ENCODE measurements at regions not wholly inside any gene's neighbourhood (a gene's known extent, or its start where the extent isn't known, plus 50 kb on each side); places are given as distances from the start of the nearest gene placed in this dataset.

DNA sequence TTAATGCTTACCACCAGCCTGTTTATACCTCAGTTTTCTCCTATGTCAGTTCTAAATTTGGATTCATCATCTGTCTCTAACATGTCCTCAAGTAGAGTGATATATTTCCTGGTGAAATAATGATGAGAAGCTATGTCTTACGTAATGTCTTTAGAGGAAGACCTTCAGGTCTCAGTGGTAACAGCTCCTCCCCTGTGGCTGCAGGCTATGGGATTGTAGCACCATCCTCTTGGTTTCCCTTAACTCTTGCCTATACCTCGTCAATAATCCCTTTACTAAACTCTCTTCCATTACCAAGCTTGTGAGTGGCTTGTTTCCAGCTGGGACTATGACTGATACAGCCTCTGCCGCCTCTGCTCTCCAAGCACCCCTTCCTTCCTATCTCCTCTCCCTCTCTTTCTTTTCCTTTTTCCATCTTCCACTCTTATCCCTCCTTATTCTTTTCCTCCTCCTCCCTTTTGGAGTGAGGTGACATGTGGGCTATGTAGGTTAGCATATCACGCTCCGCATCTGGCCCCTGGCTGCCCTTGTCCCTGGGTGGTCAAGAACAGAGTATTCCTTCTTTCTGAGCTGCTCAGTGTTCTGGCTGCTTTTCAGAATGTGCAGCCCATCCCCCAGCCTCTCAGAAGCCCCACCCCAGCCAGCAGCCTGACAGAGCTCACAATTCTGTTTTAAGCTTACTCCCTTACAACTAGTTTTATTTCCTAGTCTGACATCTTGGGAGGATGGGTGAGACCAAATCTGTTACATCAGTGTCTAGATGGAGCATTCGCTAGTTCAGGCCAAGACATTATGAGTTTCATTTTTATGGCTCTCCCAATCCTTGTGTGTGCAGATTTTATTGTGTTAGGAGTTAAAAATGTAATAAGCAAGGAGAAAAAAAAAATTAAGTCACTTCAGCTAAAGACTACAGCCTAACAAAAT is 75.0 kb upstream of the RNU6-1 start:
- H3K27ac Mint-ChIP-seq: peak overlapping the region in 1 of 3 donors; percentile 54
- peaks cover 7 to 25% (median 13%) of the 10 kb centered on the region in 3 donors for H3K9me3 Mint-ChIP-seq
- H3K36me3 Mint-ChIP-seq: no peaks in the 10 kb centered on the region
- H3K4me3 Mint-ChIP-seq: no peak overlapping the region
- peaks cover 0 to 4% (median 4%) of the 10 kb centered on the region in 3 donors for H3K4me1 Mint-ChIP-seq
- H3K27me3 Mint-ChIP-seq: no peaks in the 10 kb centered on the region

DNA sequence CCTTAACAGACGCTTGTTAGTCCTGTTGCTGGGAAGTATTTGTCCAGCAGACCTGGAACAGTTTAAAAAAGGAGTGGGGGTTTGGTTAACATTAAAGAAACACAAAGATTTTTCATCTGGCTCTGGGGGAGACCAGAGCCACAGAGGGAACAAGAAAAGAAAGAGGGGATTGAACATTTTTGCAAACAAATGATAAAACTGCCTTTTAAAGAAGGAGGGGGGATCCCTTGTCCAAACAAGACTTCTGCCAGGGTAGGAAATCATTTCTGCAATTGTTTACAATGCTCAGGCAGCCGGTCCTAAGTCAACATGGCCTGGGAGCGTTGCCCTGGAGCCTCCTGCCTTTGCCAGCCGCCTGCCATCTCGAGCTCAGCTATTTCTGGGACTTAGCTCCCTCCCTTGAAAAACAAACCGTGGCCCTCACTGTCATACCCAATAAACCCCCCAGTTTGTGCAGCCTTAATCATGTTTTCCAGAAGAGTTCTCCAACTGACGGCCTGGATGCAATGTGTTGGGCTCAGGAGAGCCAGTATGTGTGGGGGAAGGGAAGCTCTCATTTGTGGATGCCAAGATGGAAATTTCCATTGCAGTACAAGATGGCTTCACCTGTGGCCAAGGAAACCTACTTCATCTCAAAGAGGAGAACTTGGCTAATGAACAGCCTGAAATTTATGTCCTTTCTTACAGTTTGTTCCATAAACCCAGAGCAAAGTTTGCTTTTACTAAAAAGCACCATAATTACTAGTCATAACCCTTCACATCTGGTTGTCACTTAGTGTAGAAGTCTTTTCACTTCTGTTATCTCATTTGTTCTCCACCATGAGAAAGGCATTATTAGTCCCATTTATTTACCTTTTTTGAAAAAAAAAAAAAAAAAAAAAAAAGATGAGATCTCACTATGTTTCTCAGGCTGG is 75.9 kb upstream of the RNU6-1 start:
- H3K36me3 Mint-ChIP-seq: no peaks in the 10 kb centered on the region
- peaks cover 4 to 21% (median 12%) of the 10 kb centered on the region in 3 donors for H3K9me3 Mint-ChIP-seq
- H3K4me3 Mint-ChIP-seq: no peak overlapping the region
- H3K4me1 Mint-ChIP-seq: peaks cover 0 to 4% (median 4%) of the 10 kb centered on the region in 3 donors
- no peaks in the 10 kb centered on the region for H3K27me3 Mint-ChIP-seq
- H3K27ac Mint-ChIP-seq: no peak overlapping the region

DNA sequence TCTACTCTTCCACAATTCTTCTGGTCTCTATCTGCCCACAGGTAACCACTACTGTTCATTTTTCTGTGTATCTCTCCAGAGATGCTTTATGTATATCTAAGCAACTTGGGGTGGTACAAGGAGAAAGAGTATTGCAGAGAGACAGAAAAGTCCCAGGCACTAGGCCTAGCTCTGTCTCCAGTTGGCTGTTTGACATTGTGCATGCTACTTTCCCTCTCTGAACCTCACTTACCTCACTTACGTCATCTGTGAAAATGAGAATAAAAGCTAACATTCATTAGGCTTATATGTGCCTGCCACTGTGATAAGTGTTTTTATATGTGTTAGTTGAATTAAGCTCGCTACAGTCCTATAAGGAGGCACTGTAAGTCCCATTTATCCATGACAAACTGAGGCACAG is 76.7 kb upstream of the RNU6-1 start:
- peaks cover 0 to 4% (median 4%) of the 10 kb centered on the region in 3 donors for H3K4me1 Mint-ChIP-seq
- no peak overlapping the region for H3K27ac Mint-ChIP-seq
- H3K36me3 Mint-ChIP-seq: no peaks in the 10 kb centered on the region
- peaks cover 2 to 17% (median 7%) of the 10 kb centered on the region in 3 donors for H3K9me3 Mint-ChIP-seq
- H3K4me3 Mint-ChIP-seq: no peak overlapping the region
- H3K27me3 Mint-ChIP-seq: no peaks in the 10 kb centered on the region

DNA sequence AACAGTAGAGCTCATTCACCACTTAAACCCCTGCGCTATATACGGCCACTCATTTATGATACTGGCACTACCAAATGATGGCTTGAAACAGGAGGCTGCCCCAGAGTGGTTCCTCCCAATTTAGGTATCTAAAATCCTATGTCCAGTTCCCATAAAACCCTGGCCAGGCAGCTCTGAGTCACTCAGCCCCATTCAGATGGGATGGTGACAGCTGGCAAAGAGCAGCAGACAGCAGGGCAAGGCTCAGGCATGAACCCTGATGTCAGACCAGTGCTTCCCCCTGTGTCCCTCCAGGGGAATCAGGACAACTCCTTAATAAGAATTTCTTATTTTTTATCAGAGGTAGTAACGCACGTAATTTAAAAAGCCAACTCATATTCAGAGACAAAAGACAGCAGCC is 77.2 kb upstream of the RNU6-1 start:
- H3K27me3 Mint-ChIP-seq: no peaks in the 10 kb centered on the region
- no peaks in the 10 kb centered on the region for H3K36me3 Mint-ChIP-seq
- no peak overlapping the region for H3K4me3 Mint-ChIP-seq
- no peak overlapping the region for H3K27ac Mint-ChIP-seq
- H3K9me3 Mint-ChIP-seq: peaks cover 2 to 17% (median 5%) of the 10 kb centered on the region in 3 donors
- no peaks in the 10 kb centered on the region for H3K4me1 Mint-ChIP-seq

DNA sequence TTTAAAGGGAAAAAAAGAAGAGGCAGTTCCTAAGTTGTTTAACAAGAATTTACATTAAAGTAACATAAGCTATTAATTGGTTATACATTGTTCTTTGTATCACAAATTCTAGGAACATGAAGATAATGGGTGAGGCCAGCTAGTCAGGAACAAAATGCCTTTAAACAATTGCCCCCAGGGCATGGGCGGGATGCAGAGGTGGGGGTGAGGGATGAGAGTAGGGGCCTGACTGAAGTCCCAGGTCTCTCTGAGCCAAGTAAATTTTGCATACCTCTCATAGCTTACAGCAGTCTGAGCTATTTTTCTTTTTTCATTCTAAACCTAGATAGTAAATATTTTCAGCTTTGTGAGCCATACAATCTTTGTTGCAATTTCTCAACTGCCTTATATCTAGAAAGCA is 77.8 kb upstream of the RNU6-1 start:
- H3K27ac Mint-ChIP-seq: no peak overlapping the region
- no peaks in the 10 kb centered on the region for H3K4me1 Mint-ChIP-seq

DNA sequence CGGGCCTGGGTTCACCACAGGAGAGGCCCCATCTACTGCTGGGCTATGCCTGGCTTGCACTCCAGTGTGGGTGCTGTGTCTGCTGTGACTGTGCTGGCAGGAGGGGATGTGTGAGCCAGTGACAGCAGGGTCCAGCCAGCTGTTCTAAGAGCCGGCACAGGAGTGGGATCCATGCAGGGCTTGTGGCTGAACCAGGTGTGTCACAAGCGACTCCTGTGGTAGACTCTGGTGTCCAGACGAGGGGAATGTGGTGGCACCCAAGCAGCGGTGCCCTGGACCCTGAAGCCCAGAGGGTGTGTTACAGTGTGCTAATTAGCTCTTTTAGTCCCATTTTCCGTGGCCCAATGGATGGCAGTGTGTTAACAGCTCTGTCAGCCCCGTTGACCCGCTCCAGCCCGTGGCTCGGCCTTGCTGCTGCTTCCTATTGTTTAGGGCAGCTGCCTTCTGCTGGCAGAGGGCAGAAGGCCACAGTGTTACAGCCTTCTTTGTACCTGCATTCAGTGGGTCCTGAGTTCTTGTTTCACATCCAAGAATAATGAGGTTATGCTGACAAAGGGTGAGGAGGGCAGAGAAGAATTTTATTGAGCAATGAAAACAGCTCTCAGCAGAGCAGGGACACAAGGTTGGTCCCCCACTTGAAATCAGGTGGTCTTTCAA is 78.5 kb upstream of the RNU6-1 start:
- H3K9me3 Mint-ChIP-seq: peaks cover 2 to 17% (median 5%) of the 10 kb centered on the region in 3 donors
- H3K4me1 Mint-ChIP-seq: no peaks in the 10 kb centered on the region
- H3K27ac Mint-ChIP-seq: peak overlapping the region in 1 of 3 donors; percentile 6
- H3K36me3 Mint-ChIP-seq: no peaks in the 10 kb centered on the region
- no peaks in the 10 kb centered on the region for H3K27me3 Mint-ChIP-seq
- peak overlapping the region in 1 of 4 donors; percentile 38 for H3K4me3 Mint-ChIP-seq

More for the DNA sequence above, 77.8 kb upstream of the RNU6-1 start:
- Mint-ChIP-seq H3K9me3 (peaks cover 2 to 17% (median 5%) of the 10 kb centered on the region in 3 donors), H3K27me3 (no peaks in the 10 kb centered on the region), H3K36me3 (no peaks in the 10 kb centered on the region), H3K4me3 (peak overlapping the region in 1 of 4 donors; percentile 38)

DNA sequence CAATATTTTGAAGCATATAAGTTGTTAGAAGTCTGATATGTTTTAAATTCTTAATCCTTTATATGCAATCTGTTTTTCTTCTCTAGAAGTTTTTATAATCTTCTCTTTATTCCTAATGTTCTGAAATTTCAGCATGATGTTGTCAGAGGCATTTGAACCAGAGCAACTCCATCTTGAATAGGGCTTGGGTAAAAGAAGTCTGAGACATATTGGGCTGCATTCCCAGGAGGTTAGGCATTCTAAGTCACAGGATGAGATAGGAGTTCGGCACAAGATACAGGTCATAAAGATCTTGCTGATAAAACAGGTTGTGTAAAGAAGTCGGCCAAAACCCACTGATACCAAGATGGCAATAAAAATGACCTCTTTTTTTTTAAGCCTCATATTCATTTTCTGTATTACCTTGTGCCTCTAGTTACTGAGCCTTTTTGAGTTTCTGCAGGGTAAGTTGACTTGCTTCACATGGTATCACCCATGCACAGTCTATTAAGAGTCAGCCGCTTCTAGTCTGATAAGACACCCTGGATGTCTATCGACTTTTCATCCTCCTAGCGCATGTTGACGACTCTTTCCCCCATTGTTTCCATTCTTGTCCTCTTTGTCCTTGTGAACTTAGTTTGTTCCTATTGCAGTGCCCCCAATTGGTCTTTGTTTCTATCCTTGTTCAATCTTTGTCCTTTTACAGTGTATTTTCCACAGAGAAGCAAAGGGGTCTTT is 80.8 kb upstream of the RNU6-1 start:
- Mint-ChIP-seq H3K27ac (no peak overlapping the region), H3K4me3 (no peak overlapping the region), H3K4me1 (no peaks in the 10 kb centered on the region), H3K9me3 (peaks cover 2 to 17% (median 9%) of the 10 kb centered on the region in 3 donors), H3K36me3 (no peaks in the 10 kb centered on the region), H3K27me3 (no peaks in the 10 kb centered on the region)

DNA sequence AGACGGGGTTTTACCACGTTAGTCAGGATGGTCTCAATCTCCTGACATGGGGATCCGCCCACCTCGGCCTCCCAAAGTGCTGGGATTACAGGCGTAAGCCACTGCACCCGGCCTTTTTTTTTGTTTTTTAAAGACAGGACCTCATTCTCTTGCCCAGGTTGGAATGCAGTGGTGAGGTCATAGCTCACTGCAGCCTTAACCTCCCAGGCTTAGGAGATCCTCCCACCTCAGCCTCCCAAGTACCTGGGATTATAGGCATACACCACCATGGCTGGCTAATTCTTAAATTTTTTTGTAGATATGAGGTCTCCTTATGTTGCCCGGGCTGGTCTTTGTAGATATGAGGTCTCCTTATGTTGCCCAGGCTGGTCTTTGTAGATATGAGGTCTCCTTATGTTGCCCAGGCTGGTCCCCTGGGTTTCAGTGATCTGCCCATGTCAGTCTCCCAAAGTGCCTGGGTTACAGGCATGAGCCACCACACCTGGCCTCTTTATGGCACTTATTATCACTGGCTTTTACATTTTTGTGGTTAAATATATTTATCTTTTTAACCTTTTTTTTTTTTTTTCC is 82.3 kb upstream of the RNU6-1 start:
- Mint-ChIP-seq H3K27me3 (no peaks in the 10 kb centered on the region), H3K9me3 (peaks cover 0 to 17% (median 9%) of the 10 kb centered on the region in 3 donors), H3K4me3 (no peak overlapping the region), H3K27ac (no peak overlapping the region), H3K4me1 (no peaks in the 10 kb centered on the region), H3K36me3 (no peaks in the 10 kb centered on the region)

DNA sequence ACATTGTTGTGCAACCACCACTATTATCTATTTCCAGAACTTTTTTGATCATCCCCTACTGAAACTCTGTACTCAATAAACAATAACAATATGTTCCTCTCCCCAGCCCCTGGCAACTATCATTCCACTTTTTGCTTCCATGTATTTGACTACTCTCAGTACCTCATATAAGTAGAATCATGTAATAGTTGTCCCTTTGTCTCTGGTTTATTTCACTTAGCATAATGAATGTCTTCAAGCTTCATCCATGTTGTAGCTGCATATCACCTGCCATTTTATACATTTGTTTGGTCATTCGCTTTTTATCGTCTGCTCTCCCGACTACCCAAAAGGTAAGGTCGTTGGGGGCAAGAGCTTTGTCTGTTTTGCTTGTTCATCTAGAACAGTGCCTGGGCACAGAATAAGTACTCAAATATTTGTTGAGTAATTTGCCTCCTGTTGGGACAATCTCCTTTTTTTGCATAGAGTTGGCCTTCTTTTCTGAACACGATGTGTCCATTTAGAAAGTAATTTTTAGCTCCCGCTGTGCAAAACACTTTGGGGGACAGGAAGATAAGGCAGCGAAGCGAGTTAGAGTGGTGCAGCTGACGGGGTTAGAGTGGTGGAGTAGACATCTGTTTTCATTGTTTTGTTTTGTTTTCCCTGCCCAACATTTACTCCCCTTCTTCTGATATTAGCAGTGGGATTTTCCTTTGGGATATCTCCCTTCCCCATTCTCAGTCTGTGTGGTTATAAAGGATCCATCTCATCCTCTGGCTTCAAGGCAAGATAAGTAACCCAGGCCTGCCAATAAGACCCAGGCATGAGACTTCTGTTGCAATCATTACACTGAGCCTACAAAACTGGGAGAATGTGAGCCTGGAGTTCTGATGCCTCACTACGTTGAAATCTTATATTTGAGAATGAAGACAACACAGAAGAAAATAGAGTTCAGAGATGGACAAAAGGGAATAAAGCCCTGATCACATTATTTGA is 83.4 kb upstream of the RNU6-1 start:
- Mint-ChIP-seq H3K27me3 (no peaks in the 10 kb centered on the region), H3K4me3 (no peak overlapping the region), H3K4me1 (no peaks in the 10 kb centered on the region), H3K9me3 (peaks cover 0 to 9% (median 9%) of the 10 kb centered on the region in 3 donors), H3K36me3 (no peaks in the 10 kb centered on the region), H3K27ac (no peak overlapping the region)

DNA sequence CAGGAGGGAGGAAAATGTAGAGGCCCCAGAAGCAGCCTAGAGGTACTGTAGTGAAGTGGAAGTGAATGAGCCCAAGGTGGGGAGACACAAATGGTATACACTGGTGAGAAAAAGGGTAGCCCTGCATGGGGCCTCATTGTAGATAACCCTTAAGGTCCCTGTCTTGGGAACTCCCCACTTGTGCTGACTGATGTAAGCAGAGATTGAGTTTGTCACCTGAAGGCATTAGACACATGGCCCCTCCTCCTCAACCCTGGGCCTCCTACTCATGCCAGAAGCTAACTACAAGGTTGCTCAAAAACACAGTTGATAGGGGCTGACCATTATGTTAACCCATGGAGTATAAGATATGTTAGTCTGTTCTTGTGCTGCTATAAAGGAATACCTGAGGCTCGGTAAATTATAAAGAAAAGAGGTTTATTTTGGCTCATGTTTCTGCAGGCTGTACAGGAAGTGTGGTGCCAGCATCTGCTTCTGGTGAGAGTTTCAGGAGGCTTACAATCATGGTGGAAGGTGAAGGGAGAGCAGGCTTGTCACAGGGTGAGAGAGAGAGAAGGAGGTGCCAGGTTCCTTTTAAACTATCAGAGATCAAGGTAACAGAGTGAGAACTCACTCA is 84.6 kb upstream of the RNU6-1 start:
- Mint-ChIP-seq H3K4me1 (no peaks in the 10 kb centered on the region), H3K36me3 (no peaks in the 10 kb centered on the region), H3K4me3 (no peak overlapping the region), H3K27me3 (no peaks in the 10 kb centered on the region), H3K9me3 (peaks cover 0 to 4% (median under 1%) of the 10 kb centered on the region in 3 donors), H3K27ac (no peak overlapping the region)

DNA sequence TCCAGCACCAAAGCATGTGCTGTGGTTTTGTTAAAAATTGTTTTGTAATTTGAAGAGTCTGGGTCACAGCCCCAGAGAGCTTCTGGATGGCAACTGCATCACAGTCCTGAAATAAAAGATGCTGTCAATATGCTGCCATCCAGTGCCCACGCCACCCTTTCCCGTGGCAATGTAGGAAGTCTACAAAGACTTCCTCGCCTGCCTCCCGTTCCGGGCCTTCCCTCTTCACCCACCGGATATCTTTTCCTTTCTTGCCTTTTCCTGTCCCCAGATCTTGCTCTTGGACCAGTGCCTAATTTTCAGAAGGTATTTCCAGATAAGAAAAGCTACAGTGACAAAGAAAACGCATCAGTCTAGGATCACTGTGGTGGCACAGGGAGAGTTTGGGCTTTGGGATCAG is 85.3 kb upstream of the RNU6-1 start:
- no peaks in the 10 kb centered on the region for H3K27me3 Mint-ChIP-seq
- H3K36me3 Mint-ChIP-seq: no peaks in the 10 kb centered on the region
- H3K9me3 Mint-ChIP-seq: peaks cover 0 to 4% (median 0%) of the 10 kb centered on the region in 3 donors
- no peak overlapping the region for H3K4me3 Mint-ChIP-seq
- H3K27ac Mint-ChIP-seq: no peak overlapping the region
- H3K4me1 Mint-ChIP-seq: no peaks in the 10 kb centered on the region

DNA sequence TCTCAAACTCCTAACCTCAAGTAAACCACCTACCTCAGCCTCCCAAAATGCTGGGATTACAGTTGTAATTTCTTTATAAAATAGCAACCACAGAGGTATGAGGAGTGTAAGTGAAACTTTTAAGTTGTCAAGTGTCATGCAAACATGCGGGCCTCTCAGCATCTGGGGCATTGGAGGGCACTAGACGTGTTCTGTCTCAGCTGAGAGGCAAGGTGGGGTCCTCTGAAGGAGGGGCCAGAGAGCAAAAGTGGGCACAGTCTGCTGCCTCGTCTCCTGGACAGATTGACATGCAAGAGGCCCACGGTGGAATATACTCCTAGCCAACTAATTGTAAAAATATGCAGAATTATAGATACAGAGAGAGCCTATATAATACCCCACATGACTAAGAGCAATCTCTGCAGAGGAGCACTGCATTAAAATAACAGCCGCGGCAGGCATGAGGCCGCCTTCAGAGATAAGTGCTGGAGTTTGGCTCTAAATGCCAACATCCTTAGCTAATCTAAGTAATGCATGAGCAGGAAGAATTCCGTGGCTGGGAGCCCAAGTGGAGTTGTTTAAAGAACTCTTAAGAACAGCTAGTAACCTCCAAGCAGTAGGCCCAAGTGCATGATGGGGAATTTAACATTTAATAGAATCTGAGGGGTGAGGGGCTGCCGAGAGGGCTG is 87.8 kb upstream of the RNU6-1 start:
- no peak overlapping the region for H3K4me3 Mint-ChIP-seq
- H3K4me1 Mint-ChIP-seq: no peaks in the 10 kb centered on the region
- H3K9me3 Mint-ChIP-seq: peaks cover 0 to 4% (median 0%) of the 10 kb centered on the region in 3 donors
- peak overlapping the region in 1 of 3 donors; percentile 21 for H3K27ac Mint-ChIP-seq
- no peaks in the 10 kb centered on the region for H3K27me3 Mint-ChIP-seq
- H3K36me3 Mint-ChIP-seq: no peaks in the 10 kb centered on the region

All from IgD-negative memory B cell (primary cell).